Gastroesophageal sphincter (tissue), 3 donors: ENCODE measurements at regions not wholly inside any gene's neighbourhood (a gene's known extent, or its start where the extent isn't known, plus 50 kb on each side); places are given as distances from the start of the nearest gene placed in this dataset.

Experiments used
- EP300 ChIP-seq: sonication (generic); formaldehyde crosslinking; IDR thresholded peaks from one replicate; pipeline ENCODE4 v1.6.1; 2017; ENCODE audit warnings: antibody characterized with exemption, mild to moderate bottlenecking
- POLR2A ChIP-seq, 2 donors: fragments of 450-650 bp; IDR thresholded peaks; one replicate each; pipeline ENCODE4 v1.6.1; 2017; ENCODE audit warnings: antibody characterized with exemption in 2 of 2, mild to moderate bottlenecking in 2 of 2, moderate library complexity in 1 of 2
- POLR2AphosphoS5 ChIP-seq: sonication (generic); formaldehyde crosslinking; IDR thresholded peaks from one replicate; pipeline ENCODE4 v1.6.1; 2017; ENCODE audit warnings: antibody characterized with exemption
- TF ChIP-seq, protein P1 (sequence below), 4 experiments: fragments of 200-600 bp in 2 of 4; fragments of 450-650 bp in 2 of 4; sonication (generic) in 1 of 4; IDR thresholded peaks; one replicate each; pipeline ENCODE4 v1.5.1; 2017 to 2019; ENCODE audit warnings: antibody characterized with exemption in 4 of 4, mild to moderate bottlenecking in 2 of 4, moderate library complexity in 2 of 4

DNA sequence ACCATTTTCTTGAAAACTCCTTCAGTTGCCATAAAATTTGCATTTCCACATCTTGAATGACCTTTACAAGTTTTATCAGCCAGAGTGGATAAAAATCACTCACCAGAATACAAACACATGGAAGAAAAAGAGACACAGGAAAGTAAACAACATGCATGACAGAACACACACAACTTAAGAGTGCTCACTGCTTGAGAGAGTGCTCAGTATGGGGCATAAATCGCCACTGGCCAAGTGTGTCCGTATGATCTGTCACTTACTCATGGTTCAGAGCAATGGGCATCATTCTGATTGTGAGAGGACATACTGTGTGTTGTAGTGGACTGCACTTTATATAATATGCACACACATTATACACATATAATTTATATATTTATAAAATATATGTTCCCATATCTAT is 155.6 kb upstream of the NTRK2 start:
- TF ChIP-seq POLR2A (IDR thresholded peaks at IDR 0.05) (no peak), EP300 (no peak), POLR2AphosphoS5 (no peak)
- TF ChIP-seq, protein P1, sequence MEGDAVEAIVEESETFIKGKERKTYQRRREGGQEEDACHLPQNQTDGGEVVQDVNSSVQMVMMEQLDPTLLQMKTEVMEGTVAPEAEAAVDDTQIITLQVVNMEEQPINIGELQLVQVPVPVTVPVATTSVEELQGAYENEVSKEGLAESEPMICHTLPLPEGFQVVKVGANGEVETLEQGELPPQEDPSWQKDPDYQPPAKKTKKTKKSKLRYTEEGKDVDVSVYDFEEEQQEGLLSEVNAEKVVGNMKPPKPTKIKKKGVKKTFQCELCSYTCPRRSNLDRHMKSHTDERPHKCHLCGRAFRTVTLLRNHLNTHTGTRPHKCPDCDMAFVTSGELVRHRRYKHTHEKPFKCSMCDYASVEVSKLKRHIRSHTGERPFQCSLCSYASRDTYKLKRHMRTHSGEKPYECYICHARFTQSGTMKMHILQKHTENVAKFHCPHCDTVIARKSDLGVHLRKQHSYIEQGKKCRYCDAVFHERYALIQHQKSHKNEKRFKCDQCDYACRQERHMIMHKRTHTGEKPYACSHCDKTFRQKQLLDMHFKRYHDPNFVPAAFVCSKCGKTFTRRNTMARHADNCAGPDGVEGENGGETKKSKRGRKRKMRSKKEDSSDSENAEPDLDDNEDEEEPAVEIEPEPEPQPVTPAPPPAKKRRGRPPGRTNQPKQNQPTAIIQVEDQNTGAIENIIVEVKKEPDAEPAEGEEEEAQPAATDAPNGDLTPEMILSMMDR (IDR thresholded peaks at IDR 0.05) = no peak
